Suprapubic skin (tissue), 4 donors: ENCODE measurements at regions not wholly inside any gene's neighbourhood (a gene's known extent, or its start where the extent isn't known, plus 50 kb on each side); places are given as distances from the start of the nearest gene placed in this dataset.

Source experiments
- EP300 ChIP-seq: sonication (generic); formaldehyde crosslinking; IDR thresholded peaks from one replicate; pipeline ENCODE4 v1.6.1; 2017; ENCODE audit warnings: antibody characterized with exemption
- POLR2A ChIP-seq, 2 donors: fragments of 450-650 bp; IDR thresholded peaks; one replicate each; pipeline ENCODE4 v1.6.1; 2017; ENCODE audit warnings: antibody characterized with exemption in 2 of 2, mild to moderate bottlenecking in 2 of 2, moderate library complexity in 2 of 2
- POLR2AphosphoS5 ChIP-seq, 3 donors: sonication (generic); formaldehyde crosslinking; IDR thresholded peaks; one replicate each; pipeline ENCODE4 v1.6.1; 2017; ENCODE audit warnings: antibody characterized with exemption in 3 of 3

DNA sequence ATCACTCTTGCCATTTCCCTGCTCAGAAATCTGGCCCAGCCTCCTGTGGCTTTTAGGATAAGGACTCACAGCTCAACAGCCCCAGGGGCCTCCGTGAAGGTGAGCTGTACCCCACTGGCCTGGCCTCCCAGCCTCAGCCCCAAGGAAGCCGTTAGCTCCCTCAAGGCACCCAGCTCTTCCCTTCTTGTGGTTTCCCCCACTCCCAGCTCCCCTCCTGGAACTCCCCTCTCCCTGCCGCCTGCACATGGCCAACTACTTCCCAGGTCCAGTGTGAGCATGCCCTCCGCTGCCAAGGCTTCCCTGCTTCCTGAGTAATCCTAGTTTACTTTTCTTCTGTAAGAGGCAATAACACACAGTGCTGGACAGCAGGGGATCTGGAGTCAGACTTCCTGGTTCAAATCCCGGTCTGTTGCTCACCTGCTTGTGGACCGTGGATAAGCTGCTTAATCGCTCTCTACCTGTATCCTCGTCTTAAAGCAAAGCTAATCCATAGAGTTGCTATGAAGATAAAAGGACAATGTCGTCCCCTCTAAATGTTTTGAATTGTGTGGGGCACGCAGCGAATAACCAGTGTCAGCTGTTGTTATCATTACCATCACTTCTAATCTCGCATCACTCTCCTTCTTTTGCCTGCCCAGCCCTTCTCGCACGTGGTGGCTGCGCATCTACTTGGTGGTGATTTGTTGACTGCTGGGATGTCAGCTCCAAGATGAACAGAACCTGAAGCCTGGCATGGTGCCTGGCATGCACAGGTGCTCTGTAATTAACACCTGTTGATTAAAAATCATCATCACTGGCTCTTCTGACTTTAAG is 86.6 kb downstream of the C5orf15 start:
- TF ChIP-seq POLR2AphosphoS5 (IDR thresholded peaks at IDR 0.05) (no peak), EP300 (no peak), POLR2A (IDR thresholded peaks at IDR 0.05) (no peak)
